K562 (cell line): ENCODE measurements at regions not wholly inside any gene's neighbourhood (a gene's known extent, or its start where the extent isn't known, plus 50 kb on each side); places are given as distances from the start of the nearest gene placed in this dataset.

Experiments
- ESRRA ChIP-seq: fragments of 450-650 bp; IDR thresholded peaks from 2 replicates; pipeline ENCODE4 v1.6.1; 2014; ENCODE audit warnings: low read depth, mild to moderate bottlenecking, moderate library complexity, borderline replicate concordance
- KDM1A ChIP-seq, 2 experiments: fragments of 450-650 bp; IDR thresholded peaks; 2 replicates each; pipeline ENCODE4 v1.6.1; 2016; ENCODE audit warnings: mild to moderate bottlenecking in 2 of 2
- LARP7 ChIP-seq: fragments of 450-650 bp; IDR thresholded peaks from 2 replicates; pipeline ENCODE4 v1.6.1; 2016
- MCM3 ChIP-seq: fragments of 450-650 bp; IDR thresholded peaks from 2 replicates; pipeline ENCODE4 v1.6.1; 2016
- PHF21A ChIP-seq: fragments of 450-650 bp; IDR thresholded peaks from 2 replicates; pipeline ENCODE4 v1.6.1; 2017; ENCODE audit warnings: low read depth, borderline replicate concordance
- PTBP1 ChIP-seq: fragments of 200-400 bp; formaldehyde crosslinking; IDR thresholded peaks from 2 replicates; pipeline ENCODE4 v1.6.1; 2017; ENCODE audit warnings: low read depth, low read length
- SMAD2 ChIP-seq: fragments of 150-350 bp; IDR thresholded peaks from 2 replicates; pipeline ENCODE4 v1.6.1; 2014; ENCODE audit warnings: low read depth, mild to moderate bottlenecking, low read length
- TAF7 ChIP-seq: fragments of 450-650 bp; IDR thresholded peaks from 2 replicates; pipeline ENCODE4 v1.6.1; 2016; ENCODE audit warnings: missing genetic modification characterization, missing compliant biosample characterization
- TBL1XR1 ChIP-seq, 2 experiments: IDR thresholded peaks; 2 replicates each; pipeline ENCODE4 v1.6.1; 2012; ENCODE audit warnings: improper control_type of control experiment in 2 of 2, low read length in 2 of 2, mild to moderate bottlenecking in 1 of 2
- XRCC5 ChIP-seq: fragments of 200-400 bp; formaldehyde crosslinking; IDR thresholded peaks from 2 replicates; pipeline ENCODE4 v1.6.1; 2017; ENCODE audit warnings: low read depth, mild to moderate bottlenecking, low read length
- ZBTB33 ChIP-seq: sonication (generic); formaldehyde crosslinking; IDR thresholded peaks from 2 replicates; pipeline ENCODE4 v1.8.1; 2023; ENCODE audit warnings: mild to moderate bottlenecking, missing genetic modification reagents
- ZNF507 ChIP-seq: conservative IDR thresholded peaks from 2 replicates; pipeline ENCODE4 v1.6.1; 2017; ENCODE audit warnings: missing genetic modification characterization, missing compliant biosample characterization
- TF ChIP-seq, protein P1 (sequence below): sonication (generic); formaldehyde crosslinking; IDR thresholded peaks from 2 replicates; pipeline ENCODE4 v1.8.0; 2023; ENCODE audit warnings: missing genetic modification reagents, mild to moderate bottlenecking, borderline replicate concordance
- TF ChIP-seq, protein P2 (sequence below), 2 experiments: fragments of 450-650 bp; conservative IDR thresholded peaks; 2 replicates each; pipeline ENCODE4 v1.6.1; 2017; ENCODE audit warnings: mild to moderate bottlenecking in 2 of 2, moderate library complexity in 2 of 2
- TF ChIP-seq, protein P3 (sequence below): sonication (generic); formaldehyde crosslinking; IDR thresholded peaks from 2 replicates; pipeline ENCODE4 v1.8.0; 2022; ENCODE audit warnings: missing genetic modification reagents, mild to moderate bottlenecking, moderate library complexity, borderline replicate concordance
- TF ChIP-seq, protein P4 (sequence below): fragments of 150-350 bp; conservative IDR thresholded peaks from 2 replicates; pipeline ENCODE4 v1.6.1; 2014; ENCODE audit warnings: low read length

- TF ChIP-seq TBL1XR1 (IDR thresholded peaks at IDR 0.05; ENCODE audit: low read length in 2 of 2) (peak in 1 of 2 experiments; percentile 85; a peak in 1 of 4 replicates), ZNF507 (tag) (no peak), LARP7 (no peak), MCM3 (no peak), SMAD2 (no peak), ESRRA (no peak), TAF7 (no peak), PHF21A (no peak), ZBTB33 (CRISPR knock-in tag) (no peak), PTBP1 (no peak), KDM1A (IDR thresholded peaks at IDR 0.05) (peak; percentile 51 to 72), XRCC5 (no peak)
- TF ChIP-seq, protein P1, sequence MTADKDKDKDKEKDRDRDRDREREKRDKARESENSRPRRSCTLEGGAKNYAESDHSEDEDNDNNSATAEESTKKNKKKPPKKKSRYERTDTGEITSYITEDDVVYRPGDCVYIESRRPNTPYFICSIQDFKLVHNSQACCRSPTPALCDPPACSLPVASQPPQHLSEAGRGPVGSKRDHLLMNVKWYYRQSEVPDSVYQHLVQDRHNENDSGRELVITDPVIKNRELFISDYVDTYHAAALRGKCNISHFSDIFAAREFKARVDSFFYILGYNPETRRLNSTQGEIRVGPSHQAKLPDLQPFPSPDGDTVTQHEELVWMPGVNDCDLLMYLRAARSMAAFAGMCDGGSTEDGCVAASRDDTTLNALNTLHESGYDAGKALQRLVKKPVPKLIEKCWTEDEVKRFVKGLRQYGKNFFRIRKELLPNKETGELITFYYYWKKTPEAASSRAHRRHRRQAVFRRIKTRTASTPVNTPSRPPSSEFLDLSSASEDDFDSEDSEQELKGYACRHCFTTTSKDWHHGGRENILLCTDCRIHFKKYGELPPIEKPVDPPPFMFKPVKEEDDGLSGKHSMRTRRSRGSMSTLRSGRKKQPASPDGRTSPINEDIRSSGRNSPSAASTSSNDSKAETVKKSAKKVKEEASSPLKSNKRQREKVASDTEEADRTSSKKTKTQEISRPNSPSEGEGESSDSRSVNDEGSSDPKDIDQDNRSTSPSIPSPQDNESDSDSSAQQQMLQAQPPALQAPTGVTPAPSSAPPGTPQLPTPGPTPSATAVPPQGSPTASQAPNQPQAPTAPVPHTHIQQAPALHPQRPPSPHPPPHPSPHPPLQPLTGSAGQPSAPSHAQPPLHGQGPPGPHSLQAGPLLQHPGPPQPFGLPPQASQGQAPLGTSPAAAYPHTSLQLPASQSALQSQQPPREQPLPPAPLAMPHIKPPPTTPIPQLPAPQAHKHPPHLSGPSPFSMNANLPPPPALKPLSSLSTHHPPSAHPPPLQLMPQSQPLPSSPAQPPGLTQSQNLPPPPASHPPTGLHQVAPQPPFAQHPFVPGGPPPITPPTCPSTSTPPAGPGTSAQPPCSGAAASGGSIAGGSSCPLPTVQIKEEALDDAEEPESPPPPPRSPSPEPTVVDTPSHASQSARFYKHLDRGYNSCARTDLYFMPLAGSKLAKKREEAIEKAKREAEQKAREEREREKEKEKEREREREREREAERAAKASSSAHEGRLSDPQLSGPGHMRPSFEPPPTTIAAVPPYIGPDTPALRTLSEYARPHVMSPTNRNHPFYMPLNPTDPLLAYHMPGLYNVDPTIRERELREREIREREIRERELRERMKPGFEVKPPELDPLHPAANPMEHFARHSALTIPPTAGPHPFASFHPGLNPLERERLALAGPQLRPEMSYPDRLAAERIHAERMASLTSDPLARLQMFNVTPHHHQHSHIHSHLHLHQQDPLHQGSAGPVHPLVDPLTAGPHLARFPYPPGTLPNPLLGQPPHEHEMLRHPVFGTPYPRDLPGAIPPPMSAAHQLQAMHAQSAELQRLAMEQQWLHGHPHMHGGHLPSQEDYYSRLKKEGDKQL (CRISPR knock-in tag): no peak
- TF ChIP-seq, protein P2, sequence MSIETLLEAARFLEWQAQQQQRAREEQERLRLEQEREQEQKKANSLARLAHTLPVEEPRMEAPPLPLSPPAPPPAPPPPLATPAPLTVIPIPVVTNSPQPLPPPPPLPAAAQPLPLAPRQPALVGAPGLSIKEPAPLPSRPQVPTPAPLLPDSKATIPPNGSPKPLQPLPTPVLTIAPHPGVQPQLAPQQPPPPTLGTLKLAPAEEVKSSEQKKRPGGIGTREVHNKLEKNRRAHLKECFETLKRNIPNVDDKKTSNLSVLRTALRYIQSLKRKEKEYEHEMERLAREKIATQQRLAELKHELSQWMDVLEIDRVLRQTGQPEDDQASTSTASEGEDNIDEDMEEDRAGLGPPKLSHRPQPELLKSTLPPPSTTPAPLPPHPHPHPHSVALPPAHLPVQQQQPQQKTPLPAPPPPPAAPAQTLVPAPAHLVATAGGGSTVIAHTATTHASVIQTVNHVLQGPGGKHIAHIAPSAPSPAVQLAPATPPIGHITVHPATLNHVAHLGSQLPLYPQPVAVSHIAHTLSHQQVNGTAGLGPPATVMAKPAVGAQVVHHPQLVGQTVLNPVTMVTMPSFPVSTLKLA (conservative IDR thresholded peaks at IDR 0.05): peak; percentile 6 to 39; a peak in 2 of 4 replicates
- TF ChIP-seq, protein P3, sequence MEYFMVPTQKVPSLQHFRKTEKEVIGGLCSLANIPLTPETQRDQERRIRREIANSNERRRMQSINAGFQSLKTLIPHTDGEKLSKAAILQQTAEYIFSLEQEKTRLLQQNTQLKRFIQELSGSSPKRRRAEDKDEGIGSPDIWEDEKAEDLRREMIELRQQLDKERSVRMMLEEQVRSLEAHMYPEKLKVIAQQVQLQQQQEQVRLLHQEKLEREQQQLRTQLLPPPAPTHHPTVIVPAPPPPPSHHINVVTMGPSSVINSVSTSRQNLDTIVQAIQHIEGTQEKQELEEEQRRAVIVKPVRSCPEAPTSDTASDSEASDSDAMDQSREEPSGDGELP (CRISPR knock-in tag): no peak
- TF ChIP-seq, protein P4, sequence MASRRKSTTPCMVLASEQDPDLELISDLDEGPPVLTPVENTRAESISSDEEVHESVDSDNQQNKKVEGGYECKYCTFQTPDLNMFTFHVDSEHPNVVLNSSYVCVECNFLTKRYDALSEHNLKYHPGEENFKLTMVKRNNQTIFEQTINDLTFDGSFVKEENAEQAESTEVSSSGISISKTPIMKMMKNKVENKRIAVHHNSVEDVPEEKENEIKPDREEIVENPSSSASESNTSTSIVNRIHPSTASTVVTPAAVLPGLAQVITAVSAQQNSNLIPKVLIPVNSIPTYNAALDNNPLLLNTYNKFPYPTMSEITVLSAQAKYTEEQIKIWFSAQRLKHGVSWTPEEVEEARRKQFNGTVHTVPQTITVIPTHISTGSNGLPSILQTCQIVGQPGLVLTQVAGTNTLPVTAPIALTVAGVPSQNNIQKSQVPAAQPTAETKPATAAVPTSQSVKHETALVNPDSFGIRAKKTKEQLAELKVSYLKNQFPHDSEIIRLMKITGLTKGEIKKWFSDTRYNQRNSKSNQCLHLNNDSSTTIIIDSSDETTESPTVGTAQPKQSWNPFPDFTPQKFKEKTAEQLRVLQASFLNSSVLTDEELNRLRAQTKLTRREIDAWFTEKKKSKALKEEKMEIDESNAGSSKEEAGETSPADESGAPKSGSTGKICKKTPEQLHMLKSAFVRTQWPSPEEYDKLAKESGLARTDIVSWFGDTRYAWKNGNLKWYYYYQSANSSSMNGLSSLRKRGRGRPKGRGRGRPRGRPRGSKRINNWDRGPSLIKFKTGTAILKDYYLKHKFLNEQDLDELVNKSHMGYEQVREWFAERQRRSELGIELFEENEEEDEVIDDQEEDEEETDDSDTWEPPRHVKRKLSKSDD: no peak
These were observed 233.0 kb upstream of the NEBL start (continued) for GRCh38 chr10:21130108-21130507.
